HCT116 (cell line): ENCODE measurements at regions not wholly inside any gene's neighbourhood (a gene's known extent, or its start where the extent isn't known, plus 50 kb on each side); places are given as distances from the start of the nearest gene placed in this dataset.

ENCODE experiments used
- ATAC-seq: fragments of 200-7000 bp; cut with Tn5 transposase; 2 replicates; pipeline ENCODE4 v1.9.1; 2020; ENCODE audit warnings: mild to moderate bottlenecking, moderate library complexity
- BruUV-seq: library from RNA; stranded (reverse); fragments of 400-500 nt; replicated peaks from 2 replicates; lab custom pipeline; 2021; lab: Mats Ljungman, UMichigan
- CTCF ChIA-PET: fragments of 300-600 bp; sonication (Branson Sonifier 250); formaldehyde crosslinking; loops from one replicate; lab custom pipeline; 2021; ENCODE audit warnings: antibody characterized with exemption; lab: Charles Lee
- POLR2A ChIA-PET: fragments of 300-600, 350-600 bp; sonication (Branson Sonifier 250); formaldehyde crosslinking; loops from one replicate; lab custom pipeline; 2021; ENCODE audit warnings: antibody characterized with exemption; lab: Charles Lee
- RAD21 ChIA-PET, 2 experiments: fragments of 300-600 bp; sonication (Branson Sonifier 250); formaldehyde crosslinking; loops; one replicate each; lab custom pipeline; 2023; ENCODE audit warnings: low total read pairs in 2 of 2; ENCODE audit not compliant: uncharacterized antibody in 2 of 2, unreplicated experiment in 2 of 2, low non-redundant PET in 1 of 2; lab: Charles Lee
- DNase-seq: peaks from one replicate; pipeline ENCODE4 v3.0.0-alpha.2; 2010; ENCODE audit warnings: low read depth, low spot score
- H2AFZ ChIP-seq: fragments of 200-600 bp; shearing (Covaris generic), sonication (generic); 2 replicates; pipeline ENCODE4 v1.6.1; 2017; ENCODE audit warnings: low read depth, mixed run types, mixed read lengths, antibody characterized with exemption, low read length; ENCODE audit not compliant: poor library complexity, severe bottlenecking
- H3K27ac ChIP-seq: 2 replicates; pipeline ENCODE4 v1.5.1; 2012; ENCODE audit warnings: low read depth, low read length
- H3K27me3 ChIP-seq: fragments of 200-600 bp; sonication (generic); 2 replicates; pipeline ENCODE4 v1.6.1; 2016; ENCODE audit warnings: mixed run types, low read length, mixed read lengths; ENCODE audit not compliant: insufficient read depth
- H3K36me3 ChIP-seq, 2 experiments: fragments of 200-500 bp in 1 of 2; fragments of 200-600 bp in 1 of 2; sonication (Bioruptor generic) in 1 of 2; sonication (generic) in 1 of 2; 2 replicates each; pipeline versions ENCODE4 v1.5.1 to v1.6.1; 2014 to 2016; ENCODE audit warnings: low read length in 2 of 2, inconsistent platforms in 1 of 2, mixed read lengths in 1 of 2, mixed run types in 1 of 2; ENCODE audit not compliant: insufficient read depth in 2 of 2, control insufficient read depth in 1 of 2
- H3K4me1 ChIP-seq, 2 experiments: fragments of 200-600 bp in 1 of 2; sonication (generic) in 1 of 2; 2 replicates each; pipeline versions ENCODE4 v1.5.1 to v1.6.1; 2012 to 2017; ENCODE audit warnings: low read length in 2 of 2, inconsistent platforms in 1 of 2, mild to moderate bottlenecking in 1 of 2, mixed read lengths in 1 of 2, mixed run types in 1 of 2, moderate library complexity in 1 of 2; ENCODE audit not compliant: insufficient read depth in 2 of 2, control insufficient read depth in 1 of 2
- H3K4me2 ChIP-seq: fragments of 200-600 bp; sonication (generic); 2 replicates; pipeline ENCODE4 v1.6.1; 2017; ENCODE audit warnings: mixed run types, low read length, mixed read lengths
- H3K4me3 ChIP-seq, 2 experiments: fragments of 200-600 bp in 1 of 2; sonication (generic) in 1 of 2; replicated peaks in 1 of 2; 2 replicates each; pipeline ENCODE4 v1.5.1; 2011 to 2016; ENCODE audit warnings: low read length in 2 of 2, control low read depth in 1 of 2, low read depth in 1 of 2, mild to moderate bottlenecking in 1 of 2, mixed read lengths in 1 of 2, mixed run types in 1 of 2
- H3K79me2 ChIP-seq: fragments of 200-600 bp; sonication (generic); 2 replicates; pipeline ENCODE4 v1.6.1; 2017; ENCODE audit warnings: mild to moderate bottlenecking, mixed run types, low read length, moderate library complexity, mixed read lengths; ENCODE audit not compliant: insufficient read depth
- H3K9ac ChIP-seq: fragments of 200-600 bp; sonication (generic); 2 replicates; pipeline ENCODE4 v1.6.1; 2016; ENCODE audit warnings: low read length, mixed read lengths
- H3K9me2 ChIP-seq: fragments of 200-600 bp; sonication (generic), shearing (Covaris generic); 2 replicates; pipeline ENCODE4 v1.6.1; 2017; ENCODE audit warnings: mixed run types, mild to moderate bottlenecking, moderate library complexity; ENCODE audit not compliant: insufficient read depth
- H3K9me3 ChIP-seq, 2 experiments: fragments of 200-500 bp in 1 of 2; fragments of 200-600 bp in 1 of 2; sonication (Bioruptor generic) in 1 of 2; sonication (generic) in 1 of 2; 2 replicates each; pipeline ENCODE4 v1.6.1; 2014 to 2017; ENCODE audit warnings: low read length in 2 of 2, mixed read lengths in 2 of 2, inconsistent platforms in 1 of 2, low read depth in 1 of 2, mild to moderate bottlenecking in 1 of 2, mixed run types in 1 of 2, moderate library complexity in 1 of 2; ENCODE audit not compliant: control insufficient read depth in 1 of 2, insufficient read depth in 1 of 2
- H4K20me1 ChIP-seq: fragments of 200-600 bp; sonication (generic), shearing (Covaris generic); 2 replicates; pipeline ENCODE4 v1.6.1; 2017; ENCODE audit warnings: mixed run types, mild to moderate bottlenecking, moderate library complexity; ENCODE audit not compliant: insufficient read depth
- CTCF ChIP-seq, 3 experiments: fragments of 200-600 bp in 1 of 3; sonication (generic) in 1 of 3; IDR thresholded peaks in 2 of 3; conservative IDR thresholded peaks in 1 of 3; 2 replicates each; pipeline ENCODE4 v1.5.1; 2012 to 2017; ENCODE audit warnings: low read depth in 2 of 3, low read length in 2 of 3, antibody characterized with exemption in 1 of 3, borderline replicate concordance in 1 of 3, control low read depth in 1 of 3, mild to moderate bottlenecking in 1 of 3, mixed read lengths in 1 of 3, mixed run types in 1 of 3, moderate library complexity in 1 of 3; ENCODE audit not compliant: insufficient read depth in 1 of 3
- POLR2A ChIP-seq: IDR thresholded peaks from 2 replicates; pipeline ENCODE4 v1.7.0; 2011; ENCODE audit warnings: borderline replicate concordance; ENCODE audit not compliant: insufficient read depth, insufficient read length; ENCODE audit errors: extremely low read depth
- RAD21 ChIP-seq: IDR thresholded peaks from 2 replicates; pipeline ENCODE4 v1.6.1; 2012; ENCODE audit warnings: low read depth, mild to moderate bottlenecking
- REST ChIP-seq: IDR thresholded peaks from 2 replicates; pipeline ENCODE4 v1.6.1; 2012; ENCODE audit warnings: low read depth
- SRF ChIP-seq: IDR thresholded peaks from 2 replicates; pipeline ENCODE4 v1.6.1; 2012; ENCODE audit warnings: low read depth
- intact Hi-C: fragments of 100-400 bp; cut with micrococcal nuclease; formaldehyde crosslinking; loops from 2 replicates; pipeline ENCODE4 v1.10.0; 2022

GRCh38 chr1:102191723-102192122, 195.0 kb upstream of the OLFM3 start:
- Histone ChIP-seq H3K4me1 (no peaks in the 10 kb centered on the region), H3K4me3 (no peak overlapping the region), H3K9me2 (no peaks in the 10 kb centered on the region), H3K9ac (no peak overlapping the region), H2AFZ (no peak overlapping the region), H4K20me1 (no peaks in the 10 kb centered on the region), H3K27me3 (no peaks in the 10 kb centered on the region), H3K79me2 (no peaks in the 10 kb centered on the region), H3K9me3 (no peaks in the 10 kb centered on the region), H3K36me3 (no peaks in the 10 kb centered on the region), H3K4me2 (no peak overlapping the region), H3K27ac (no peak overlapping the region)
- ATAC-seq: peak; percentile 78; the same call in 1 of the 2 replicates
- no TSS peak for BruUV-seq
- intact Hi-C loops: loop anchor here (1.0 to 10.0 kb wide), 5 partner anchors 197 to 674 kb away; partner anchors contain the start of gene OLFM3
- CTCF ChIA-PET: no interaction called here
- TF ChIP-seq REST (no peak), RAD21 (peak; percentile 61), POLR2A (no peak), CTCF (IDR thresholded peaks at IDR 0.05 in 2 of 3, conservative IDR thresholded peaks at IDR 0.05 in 1 of 3; ENCODE audit: borderline replicate concordance in 1 of 3, insufficient read depth in 1 of 3, low read depth in 2 of 3, low read length in 2 of 3) (peak; percentile 37 to 48 (median 45); a peak in 5 of 6 replicates), SRF (no peak)
- DNase-seq: peak; percentile 29
- POLR2A ChIA-PET: no interaction called here
- RAD21 ChIA-PET: no interaction called here
